ENCODE measurements at regions not wholly inside any gene's neighbourhood (a gene's known extent, or its start where the extent isn't known, plus 50 kb on each side); places are given as distances from the start of the nearest gene placed in this dataset.
A peak's percentile ranks its signal among the peaks of the same experiment; 100 is the strongest.

DNA sequence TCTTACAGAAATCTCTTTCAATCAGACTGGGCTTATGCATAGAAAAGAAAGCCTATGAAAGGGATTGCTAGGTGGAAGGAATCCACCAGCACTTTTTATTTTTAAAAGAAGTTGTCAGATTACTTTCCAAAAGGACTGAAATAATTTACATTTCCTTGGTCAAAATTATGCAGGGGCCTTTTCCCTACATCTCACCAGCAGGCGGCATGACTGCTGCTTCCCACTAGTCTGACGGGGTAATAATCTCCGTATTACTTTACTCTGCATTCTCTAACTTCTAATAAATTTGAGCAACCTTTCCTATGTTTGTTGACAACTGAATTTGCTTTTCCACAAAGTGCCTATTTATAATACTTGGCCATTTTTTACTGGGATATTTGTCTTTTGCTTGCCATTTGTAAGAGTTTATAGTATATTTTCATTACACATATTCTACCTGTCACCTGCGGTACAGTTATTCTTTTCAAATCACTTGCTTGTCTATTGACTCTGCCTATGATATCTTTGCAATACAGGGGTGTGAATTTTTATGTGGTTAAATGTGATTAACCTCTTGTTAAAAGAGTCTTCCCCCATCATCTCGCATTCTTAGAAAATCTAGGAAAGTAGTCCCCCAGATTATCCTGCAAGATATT, 51.9 kb upstream of the USP47 start:
- TF ChIP-seq, protein P1, sequence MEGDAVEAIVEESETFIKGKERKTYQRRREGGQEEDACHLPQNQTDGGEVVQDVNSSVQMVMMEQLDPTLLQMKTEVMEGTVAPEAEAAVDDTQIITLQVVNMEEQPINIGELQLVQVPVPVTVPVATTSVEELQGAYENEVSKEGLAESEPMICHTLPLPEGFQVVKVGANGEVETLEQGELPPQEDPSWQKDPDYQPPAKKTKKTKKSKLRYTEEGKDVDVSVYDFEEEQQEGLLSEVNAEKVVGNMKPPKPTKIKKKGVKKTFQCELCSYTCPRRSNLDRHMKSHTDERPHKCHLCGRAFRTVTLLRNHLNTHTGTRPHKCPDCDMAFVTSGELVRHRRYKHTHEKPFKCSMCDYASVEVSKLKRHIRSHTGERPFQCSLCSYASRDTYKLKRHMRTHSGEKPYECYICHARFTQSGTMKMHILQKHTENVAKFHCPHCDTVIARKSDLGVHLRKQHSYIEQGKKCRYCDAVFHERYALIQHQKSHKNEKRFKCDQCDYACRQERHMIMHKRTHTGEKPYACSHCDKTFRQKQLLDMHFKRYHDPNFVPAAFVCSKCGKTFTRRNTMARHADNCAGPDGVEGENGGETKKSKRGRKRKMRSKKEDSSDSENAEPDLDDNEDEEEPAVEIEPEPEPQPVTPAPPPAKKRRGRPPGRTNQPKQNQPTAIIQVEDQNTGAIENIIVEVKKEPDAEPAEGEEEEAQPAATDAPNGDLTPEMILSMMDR (IDR thresholded peaks at IDR 0.05): peak in 3 of 6 experiments; percentile 16 to 30 (median 18)
- TF ChIP-seq POLR2A (IDR thresholded peaks at IDR 0.05): no peak

Measured in thyroid gland (tissue), 4 donors.